ENCODE measurements at regions not wholly inside any gene's neighbourhood (a gene's known extent, or its start where the extent isn't known, plus 50 kb on each side); places are given as distances from the start of the nearest gene placed in this dataset.
"Not testable (repeated sequence)": the region's sequence is repeated elsewhere in the genome, so short reads cannot be mapped to it uniquely, and the experiment has no call there.

DNA sequence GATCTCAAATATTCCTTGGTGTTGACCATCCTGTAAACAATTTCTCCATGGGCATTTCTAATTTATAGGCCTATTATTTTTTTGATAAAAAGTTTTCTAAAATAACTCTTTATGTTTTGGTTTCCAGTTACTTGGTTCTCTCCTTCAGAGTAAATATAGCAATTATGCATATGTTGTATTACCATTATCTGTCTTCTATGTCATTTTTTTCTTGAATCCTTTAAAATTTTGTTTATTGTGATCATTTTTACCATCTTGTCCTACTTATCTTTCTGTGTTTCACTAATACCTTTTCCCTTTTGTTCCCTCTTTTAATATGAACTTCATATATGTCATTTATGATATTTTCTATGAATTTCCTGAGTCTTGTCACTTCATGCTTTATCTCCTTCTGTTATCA is 341.1 kb downstream of the PDCD6IP start:
- DNase-seq, result no peak

DNA sequence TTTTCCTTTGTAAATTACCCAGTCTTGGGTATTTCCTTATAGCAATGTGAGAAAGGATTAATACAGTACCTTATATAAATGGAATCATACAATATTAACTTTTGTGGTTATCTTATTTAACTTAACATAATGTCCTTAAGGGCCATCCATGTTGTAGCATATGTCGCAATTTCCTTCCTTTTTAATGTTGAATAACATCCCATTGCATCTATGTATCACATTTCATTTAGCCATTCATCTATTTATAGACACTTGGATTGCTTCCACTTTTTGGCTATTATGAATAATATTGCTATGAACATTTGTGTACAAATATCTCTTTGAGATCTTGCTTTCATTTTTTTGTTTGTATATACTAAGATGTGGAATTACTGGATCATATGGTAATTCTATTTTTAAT is 342.2 kb downstream of the PDCD6IP start:
- DNase-seq, result no peak

DNA sequence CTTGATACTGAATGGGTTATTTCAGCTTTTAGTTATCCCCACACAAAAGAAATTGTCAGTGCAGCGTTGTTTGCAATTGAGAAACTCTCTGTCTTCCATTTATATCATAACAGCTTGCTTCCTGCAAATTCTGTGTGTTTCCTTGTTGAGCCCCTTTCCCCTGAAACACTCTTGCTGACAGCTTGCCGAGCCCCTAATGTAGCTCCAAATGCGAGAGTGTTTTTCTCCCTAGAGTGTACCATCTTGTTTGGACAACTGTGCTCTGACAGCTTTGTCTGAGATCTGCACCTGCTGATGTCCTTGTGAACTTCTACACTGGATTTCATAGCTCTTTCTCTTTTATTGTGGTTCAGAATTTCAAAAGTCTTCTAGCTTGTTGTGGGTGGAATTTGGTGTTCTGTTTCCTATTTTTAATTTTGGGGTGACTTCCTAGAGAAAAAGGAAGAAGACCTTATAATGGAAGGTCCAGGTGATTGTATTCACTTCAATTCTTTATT is 343.5 kb downstream of the PDCD6IP start:
- no peak for DNase-seq

DNA sequence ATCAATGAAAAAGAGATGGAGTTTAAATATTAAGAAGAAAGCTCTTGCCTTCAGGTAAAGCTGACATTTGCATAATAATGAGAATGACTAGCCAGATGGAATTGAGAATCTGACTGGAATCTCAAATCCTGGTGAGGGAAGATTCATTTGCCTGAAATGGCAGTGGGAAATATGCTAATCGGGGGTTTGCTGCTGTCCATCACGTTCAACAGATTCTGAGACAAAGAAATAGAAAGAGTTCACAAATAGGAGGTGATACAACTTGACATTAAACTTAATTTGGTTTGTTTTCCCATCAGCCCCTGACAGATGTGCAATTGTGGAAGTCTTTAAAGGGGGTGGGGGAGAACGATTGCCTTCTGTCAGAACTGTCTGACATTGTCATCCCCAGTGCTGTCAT is 347.4 kb downstream of the PDCD6IP start:
- DNase-seq, result no peak

DNA sequence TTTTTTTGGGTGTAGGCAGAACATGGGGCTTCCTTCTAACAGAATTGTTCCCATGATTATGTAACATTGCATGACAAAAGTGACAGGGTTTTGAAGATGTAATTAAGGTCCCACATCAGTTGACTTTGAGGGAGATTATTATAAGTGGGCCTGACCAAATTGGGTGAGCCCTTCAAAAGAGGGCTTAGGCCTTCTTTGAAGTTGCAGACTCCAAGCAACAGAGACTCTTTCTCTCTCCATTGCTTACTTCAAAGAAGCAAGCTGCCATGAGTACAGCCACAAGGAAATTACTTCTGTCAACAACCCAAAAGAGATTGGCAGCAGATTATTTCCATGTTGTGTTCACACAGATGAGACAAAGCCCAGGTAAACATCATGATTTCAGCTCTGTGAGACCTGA is 348.2 kb downstream of the PDCD6IP start:
- no peak for DNase-seq

DNA sequence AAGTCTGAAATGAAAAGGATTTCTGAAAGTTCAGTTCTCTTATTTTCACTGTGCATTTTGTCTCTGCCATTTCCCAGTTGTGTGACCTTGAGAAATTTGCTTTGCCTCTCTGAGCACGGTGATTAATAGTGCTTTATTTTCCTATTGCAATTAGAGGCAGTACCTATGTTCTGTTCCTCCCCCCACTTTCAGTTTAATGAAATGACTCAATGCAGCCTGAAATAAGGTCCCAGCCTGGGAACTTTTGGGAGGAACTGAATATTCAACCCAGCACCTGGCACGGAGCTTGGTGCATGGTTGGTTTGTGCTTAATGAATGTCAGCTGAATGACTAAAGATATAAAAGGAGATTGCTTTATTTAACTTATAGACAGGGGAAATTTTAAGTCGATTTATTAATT is 352.6 kb downstream of the PDCD6IP start:
- DNase-seq, result no peak

DNA sequence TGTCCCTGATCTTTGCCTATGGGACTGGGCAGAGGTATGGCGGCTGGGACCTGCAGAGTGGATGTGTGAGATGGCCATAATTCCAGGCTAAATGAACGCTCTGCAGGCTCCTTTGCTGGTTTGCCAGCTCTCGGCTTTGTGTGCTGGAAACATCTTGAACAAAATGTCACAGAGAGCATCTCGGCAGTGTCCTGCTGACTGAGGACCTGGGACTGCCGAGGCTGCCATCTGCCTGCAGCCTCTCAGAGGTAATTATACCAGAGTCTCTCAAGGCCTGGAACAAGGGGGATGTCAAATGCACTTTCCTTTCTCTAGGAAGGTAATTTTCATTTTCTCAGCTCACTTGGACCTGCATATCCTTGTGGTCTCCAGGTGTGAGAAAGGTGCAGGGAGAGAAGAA is 354.2 kb downstream of the PDCD6IP start:
- DNase-seq, result no peak

DNA sequence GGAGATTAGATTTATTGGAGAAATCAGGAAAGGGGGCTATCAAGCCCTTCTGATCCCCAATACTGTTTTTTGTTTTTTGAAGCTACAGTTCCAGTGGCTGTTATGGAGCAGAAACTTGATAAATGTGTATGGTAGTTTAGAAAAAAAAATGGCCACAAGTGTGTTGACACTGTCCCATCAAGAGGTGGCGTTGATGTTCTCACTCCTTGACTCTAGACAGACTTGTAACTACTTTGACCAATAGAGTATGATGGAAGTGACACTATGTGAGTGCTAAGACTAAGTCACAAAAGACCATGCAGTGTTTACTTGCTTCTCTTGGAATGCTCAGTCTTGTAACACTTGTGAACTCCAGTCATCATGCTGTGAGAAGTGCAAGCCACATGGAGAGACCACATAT is 356.7 kb downstream of the PDCD6IP start:
- no peak for DNase-seq

DNA sequence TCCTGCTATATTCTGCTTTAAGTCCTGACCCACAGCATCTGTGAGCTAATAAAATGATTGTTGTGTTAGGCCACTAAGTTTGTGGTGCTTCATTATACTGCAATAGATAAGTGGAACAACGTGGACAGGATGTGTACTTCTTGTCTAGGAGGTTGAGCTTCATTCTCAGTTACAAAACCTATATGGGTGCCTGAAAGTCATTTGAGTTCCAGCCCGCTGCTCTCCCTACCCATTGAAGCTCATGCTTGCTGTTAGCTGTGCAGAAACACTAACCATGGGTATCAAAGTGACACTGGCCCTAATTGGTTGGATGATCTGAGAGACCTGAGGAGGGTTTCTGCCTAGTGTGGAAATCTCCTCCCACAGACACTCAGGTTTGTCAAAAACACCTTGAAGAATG is 357.2 kb downstream of the PDCD6IP start:
- DNase-seq, result no peak

DNA sequence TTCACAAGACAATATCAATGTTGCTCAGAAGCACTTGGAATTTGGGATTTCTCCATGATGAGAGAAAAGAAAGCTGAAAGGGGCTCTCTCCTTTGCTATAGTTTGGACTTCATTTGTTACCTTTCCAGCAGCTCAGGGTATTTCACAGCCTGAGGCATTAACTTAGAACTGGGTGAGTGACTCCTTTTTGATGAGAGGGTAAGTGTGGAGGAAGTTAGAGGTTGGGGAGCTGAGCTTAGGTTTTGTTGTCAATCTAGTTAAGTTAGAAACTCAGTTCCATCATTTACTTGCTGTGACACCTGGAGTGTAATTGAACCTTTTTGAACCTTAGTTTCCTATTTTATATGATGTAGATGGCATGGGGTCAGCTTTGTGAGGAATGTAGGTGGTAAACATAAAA is 359.1 kb downstream of the PDCD6IP start:
- DNase-seq, result no peak

DNA sequence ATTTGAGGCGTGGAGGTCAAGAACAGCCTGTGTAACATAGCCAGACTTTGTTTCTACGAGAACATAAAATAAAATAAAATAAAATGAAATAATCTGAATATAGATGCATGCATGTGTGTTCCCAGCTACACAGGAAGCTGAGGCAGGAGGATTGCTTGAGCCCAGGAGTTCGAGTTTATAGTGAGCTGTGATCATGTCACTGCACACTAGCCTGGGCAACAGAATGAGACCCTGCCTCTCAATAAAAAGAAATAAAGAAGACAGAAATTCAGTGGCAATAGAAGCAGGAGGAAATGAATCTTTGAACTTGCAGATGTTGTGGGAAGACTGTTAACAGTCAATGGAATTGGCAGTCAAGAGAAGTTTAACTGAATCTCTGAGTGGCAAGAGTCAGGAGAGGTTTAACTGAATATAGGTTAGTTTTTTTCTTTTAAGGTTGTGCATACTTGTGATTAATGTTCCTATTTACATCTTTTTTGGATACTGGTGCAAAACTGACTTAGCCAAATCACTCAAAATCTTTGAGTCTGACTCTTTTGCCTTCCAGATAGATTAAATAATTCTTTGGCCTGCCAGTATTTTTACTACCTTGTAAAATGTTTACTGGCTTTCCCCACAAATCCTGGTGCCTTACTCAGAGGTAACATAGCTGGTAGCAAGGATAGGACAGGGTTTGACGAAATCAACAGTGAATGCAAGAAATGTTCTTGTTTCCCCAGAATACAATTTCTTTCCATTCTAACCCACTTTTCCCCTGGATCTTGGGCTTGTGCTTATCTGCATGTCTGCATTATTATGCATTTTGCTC is 361.4 kb downstream of the PDCD6IP start:
- no peak for DNase-seq

DNA sequence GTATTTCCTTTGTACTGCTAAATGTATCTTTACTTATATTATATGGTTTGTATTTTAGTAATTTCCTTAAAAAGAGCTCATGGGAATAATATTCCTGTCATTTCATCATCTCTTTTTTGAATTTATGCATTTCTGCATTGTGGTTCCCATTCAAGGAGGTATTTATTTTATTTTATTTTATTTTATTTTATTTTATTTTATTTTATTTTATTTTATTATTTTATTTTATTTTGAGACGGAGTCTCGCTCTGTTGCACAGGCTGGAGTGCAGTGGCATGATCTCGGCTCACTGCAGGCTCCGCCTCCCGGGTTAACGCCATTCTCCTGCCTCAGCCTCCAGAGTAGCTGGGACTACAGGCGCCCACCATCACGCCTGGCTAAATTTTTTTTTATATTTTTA is 371.2 kb downstream of the PDCD6IP start:
- not testable (repeated sequence) for DNase-seq

DNA sequence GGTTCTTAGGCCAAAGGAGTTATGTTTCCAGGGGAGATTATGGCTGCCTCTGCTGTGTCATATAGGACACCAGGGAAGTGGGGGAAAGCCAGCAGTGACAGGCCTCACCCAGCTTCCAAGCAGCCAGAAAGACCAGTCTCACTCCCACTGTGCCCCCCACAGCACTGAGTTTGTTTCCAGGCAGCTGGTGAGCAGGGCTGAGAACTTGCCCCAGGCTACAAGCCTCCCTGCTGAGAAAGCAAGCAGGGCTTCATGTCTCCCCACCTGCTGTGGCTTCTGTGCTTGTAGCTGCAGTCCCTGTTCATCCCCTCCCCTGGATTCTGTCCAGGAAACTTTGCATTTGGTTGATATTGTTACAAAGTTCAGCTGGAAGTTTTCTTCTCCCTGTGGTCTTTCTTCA is 376.3 kb downstream of the PDCD6IP start:
- no peak for DNase-seq

DNA sequence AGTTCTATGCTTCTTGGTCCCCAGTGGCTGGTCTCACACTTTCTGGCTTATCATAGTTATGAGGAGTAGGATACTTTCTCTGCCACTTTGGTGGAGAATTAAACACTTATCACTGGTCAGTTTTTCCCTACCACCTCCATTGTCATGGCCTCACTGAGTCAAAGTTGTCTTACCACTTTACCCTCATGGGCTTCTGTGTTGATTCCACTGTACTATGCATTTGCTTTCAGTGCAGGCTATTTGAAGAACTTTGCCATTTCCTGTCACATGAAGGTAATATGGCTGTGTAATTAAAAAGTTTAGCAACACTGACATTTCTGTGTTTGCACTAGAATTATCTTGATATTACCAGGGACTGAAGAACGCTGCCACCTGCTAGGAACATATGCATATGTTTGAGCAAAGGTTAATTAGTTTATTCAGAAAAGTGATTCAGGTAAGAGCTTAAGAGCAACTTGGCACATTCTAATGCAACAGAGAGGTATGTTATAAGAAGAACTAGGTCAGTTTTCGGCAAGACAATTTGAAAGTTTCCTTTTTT is 377.3 kb downstream of the PDCD6IP start:
- DNase-seq, result no peak

DNA sequence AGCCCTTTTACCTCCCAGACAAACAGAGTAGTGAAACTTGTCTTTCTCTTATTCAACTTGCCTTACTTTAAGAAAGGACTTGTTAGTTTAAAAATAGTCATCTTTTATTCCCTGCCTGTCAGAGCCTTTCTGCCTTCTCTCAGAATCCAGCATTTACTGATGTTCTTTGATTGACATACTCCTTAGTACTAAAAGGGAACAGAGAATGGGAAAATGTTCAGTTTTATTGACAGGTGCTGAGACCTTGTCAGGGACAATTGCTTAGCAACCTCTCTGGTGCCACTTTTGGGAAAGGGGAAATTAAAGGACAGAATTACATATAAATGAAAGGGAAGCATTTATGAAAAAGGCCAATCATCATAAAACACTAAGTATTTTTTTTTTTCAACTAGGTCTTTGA is 378.3 kb downstream of the PDCD6IP start:
- no peak for DNase-seq

DNA sequence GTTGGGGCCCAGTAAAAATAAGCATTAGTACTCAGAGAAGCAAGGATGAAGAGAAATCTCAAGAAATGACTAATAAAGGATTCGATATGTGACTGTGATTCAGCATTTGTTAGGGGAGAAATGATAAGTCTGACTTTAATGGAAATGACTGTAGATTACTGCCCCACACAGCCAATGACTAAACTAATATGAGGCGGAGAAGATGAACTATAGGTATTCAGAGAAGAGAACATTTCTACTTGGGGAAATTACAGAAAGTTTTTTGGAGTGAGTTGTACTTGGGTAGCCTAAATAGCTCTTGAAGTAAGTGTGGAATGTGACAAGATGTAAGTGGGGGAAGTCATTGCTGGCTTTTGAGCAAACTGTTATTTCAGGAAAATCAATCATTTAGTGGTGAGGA is 380.0 kb downstream of the PDCD6IP start:
- DNase-seq, result no peak

DNA sequence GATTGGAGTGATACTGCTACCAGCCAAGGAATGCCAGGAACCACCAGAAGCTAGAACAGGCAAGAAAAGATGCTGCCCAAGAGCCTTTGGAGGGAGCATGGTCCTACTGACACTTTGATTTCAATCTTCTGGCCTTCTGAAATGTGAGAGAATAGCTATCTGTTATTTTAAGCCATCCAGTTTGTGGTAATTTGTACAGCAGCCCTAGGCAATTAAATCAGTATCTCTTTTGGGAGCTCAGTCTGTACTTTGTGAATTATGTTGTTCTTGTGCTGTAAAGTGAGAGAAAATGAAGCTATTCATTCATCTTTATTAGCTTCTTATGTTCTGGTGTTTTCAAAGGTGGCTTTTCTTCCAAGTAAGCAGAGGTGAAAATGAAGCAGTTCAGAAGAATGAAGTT is 381.3 kb downstream of the PDCD6IP start:
- no peak for DNase-seq

DNA sequence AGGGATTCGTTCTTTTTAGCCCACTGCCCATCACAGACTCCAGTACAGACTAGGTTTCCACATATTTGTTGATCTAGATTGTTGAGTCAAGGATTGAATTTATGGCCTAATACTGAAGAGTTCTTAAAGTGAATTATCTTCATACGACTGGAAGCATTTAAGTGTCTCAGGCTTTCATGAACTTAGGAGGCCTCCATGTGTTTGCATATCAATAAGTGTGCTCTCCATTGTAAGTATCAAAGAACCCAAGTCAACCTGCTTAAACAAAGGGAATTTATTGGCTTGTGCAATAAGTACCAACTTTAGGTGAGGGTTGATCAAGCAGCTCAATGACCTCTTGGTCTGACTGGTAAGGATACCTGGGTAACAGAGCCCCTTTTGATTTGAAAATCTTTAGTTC is 382.1 kb downstream of the PDCD6IP start:
- DNase-seq, result no peak

DNA sequence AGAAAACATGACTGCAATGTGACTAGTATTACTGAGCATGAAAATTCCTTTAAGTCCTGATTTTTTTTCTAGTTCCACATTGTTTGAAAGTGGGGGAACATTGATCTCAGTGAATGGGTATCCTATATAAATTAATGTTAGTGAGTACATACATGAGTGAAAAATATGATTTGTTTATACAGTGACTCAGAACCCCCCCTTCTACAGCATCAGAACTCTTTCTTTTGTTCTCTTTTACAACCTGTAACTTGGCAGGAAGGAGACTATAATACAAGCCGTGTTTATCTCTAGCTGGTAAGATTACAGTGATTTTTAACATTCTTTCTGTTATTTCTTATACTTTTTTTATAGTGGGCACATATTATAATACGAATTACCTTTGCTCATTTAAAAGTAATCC is 384.7 kb downstream of the PDCD6IP start:
- DNase-seq, result no peak

DNA sequence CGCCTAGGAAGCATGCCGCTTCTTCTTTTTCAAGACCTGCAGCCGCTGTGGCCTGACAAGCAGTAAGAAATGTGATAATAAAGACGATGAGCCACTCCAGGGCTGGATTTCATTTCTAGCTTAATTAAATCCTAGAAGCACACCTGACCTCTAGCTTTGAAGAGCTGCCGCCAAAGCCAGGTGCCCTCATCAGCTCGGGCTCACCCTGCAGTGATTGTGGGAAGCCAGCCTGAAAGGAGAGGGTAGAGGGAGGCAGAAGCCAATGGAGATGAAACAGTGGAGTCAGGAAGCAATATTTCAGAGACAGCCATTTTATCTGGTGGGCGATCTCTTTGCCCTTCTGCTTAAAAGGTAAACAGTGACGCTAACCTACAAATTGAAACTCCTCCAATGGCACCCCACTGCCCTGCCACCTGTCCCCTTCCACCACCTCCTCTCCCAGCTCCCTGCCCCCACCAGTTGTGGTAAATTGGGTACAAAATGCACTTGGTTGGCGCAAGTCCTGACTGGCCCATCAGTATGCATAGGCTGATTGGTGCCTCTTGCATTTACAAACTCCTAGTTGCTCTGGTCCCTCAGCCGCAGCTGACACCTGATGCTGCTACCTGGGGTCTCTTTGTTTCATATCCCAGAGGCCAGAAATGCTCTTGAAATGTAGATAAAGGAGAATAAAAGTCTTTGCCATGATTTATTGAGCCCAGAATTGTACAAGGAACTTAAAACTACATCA is 385.3 kb downstream of the PDCD6IP start:
- no peak for DNase-seq

DNA sequence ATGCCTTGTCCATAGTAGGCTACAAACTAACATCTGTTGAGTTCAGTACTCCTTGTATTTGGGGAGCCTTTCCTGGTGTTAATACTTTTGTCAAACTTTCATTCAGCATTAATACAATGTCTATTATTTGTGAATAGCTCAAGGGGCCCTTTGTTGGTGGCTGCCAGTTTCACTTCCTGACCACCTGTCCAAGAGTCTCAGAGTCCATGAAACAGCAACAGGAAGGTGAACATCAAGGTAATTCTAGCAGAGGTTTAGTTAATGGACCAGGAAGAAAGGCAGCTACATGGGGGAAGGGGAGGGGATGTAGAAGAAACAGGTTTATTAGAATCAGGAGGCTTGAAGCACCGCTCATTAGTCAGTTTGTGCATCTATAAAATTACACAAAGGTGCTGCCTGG is 386.9 kb downstream of the PDCD6IP start:
- DNase-seq, result no peak

DNA sequence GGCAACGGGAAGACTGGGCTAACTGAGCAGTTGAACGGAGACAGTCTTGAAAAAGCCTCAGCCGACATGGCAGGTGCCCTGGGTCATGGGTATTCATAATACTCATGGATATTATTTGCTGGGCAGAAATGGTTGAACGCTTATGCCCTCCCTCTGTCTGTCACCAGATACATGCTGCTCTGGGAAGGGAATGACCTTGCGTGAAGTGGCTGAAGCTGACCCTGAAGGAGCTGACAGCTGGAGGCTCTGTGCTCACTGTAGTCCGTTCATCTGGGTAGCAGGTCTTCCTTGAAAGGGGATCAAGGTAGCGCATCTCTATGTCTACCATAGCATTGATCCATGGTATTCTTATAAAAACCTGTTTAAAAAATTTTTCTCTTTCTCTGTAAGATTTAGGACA is 390.7 kb downstream of the PDCD6IP start:
- DNase-seq, result no peak

DNA sequence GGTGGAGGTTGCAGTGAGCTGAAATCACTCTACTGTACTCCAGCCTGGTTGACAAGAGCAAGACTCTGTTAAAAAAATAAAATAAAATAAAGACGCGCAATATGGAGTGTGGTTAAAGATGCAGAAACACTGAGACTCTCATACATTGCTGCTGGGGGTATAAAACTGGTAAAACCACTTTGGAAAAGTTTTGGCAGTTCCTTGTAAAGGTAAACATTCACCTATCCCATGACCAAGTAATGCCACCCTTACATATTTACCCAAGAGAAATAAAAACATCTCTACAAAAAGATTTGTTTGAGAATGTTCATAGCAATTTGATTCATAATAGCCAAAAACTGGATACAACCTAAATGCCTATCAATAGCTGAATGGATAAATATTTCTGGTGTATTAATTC is 398.5 kb downstream of the PDCD6IP start:
- no peak for DNase-seq

DNA sequence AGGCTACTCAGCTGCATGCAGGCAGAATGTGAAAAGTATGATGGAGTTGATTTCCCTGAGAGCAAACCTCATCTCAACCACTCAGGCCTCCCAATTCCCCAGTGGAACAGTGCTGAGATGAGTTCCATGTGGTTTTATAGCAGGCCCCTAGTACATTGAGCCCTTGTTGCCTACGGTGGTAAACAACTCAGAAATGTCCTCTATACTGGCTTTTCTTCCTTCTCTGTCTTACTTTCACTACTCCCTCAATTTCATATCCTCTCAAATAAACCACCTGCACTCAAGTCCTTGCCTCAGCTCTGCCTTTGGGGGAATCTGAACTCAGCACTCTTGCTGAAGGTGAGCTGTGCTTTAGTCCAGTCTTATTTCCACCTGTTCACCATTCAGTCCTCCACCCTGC is 399.9 kb downstream of the PDCD6IP start:
- no peak for DNase-seq
